Ascending aorta (tissue), 2 donors: ENCODE measurements at regions not wholly inside any gene's neighbourhood (a gene's known extent, or its start where the extent isn't known, plus 50 kb on each side); places are given as distances from the start of the nearest gene placed in this dataset.

Source experiments
- DNase-seq, 2 donors: peaks; one replicate each; pipeline ENCODE4 v3.0.0-alpha.2; 2019; ENCODE audit warnings: low spot score in 2 of 2
- H3K27ac ChIP-seq, 2 donors: fragments of 200-600 bp; sonication (generic); one replicate each; pipeline ENCODE4 v1.5.1; 2016 to 2017; ENCODE audit warnings: mild to moderate bottlenecking in 1 of 2
- H3K27me3 ChIP-seq: fragments of 200-600 bp; sonication (generic); one replicate; pipeline ENCODE4 v1.5.1; 2017
- H3K36me3 ChIP-seq, 2 donors: fragments of 200-600 bp; sonication (generic); one replicate each; pipeline ENCODE4 v1.5.1; 2016
- H3K4me1 ChIP-seq, 2 donors: fragments of 200-600 bp; sonication (generic); one replicate each; pipeline ENCODE4 v1.5.1; 2016 to 2017; ENCODE audit warnings: mild to moderate bottlenecking in 1 of 2
- H3K4me3 ChIP-seq, 2 donors: fragments of 200-600 bp; sonication (generic); one replicate each; pipeline ENCODE4 v1.5.1; 2016 to 2017; ENCODE audit warnings: mild to moderate bottlenecking in 1 of 2
- H3K9me3 ChIP-seq, 2 donors: fragments of 200-600 bp; sonication (generic); one replicate each; pipeline ENCODE4 v1.5.1; 2016
- intact Hi-C: fragments of 100-400 bp; cut with DNase I; formaldehyde crosslinking; loops from one replicate; pipeline ENCODE4 v1.15.1; 2023
- TF ChIP-seq, protein P1 (sequence below), 3 experiments: fragments of 200-600 bp in 2 of 3; fragments of 450-650 bp in 1 of 3; sonication (generic) in 2 of 3; IDR thresholded peaks; one replicate each; pipeline ENCODE4 v1.5.1; 2016 to 2019; ENCODE audit warnings: antibody characterized with exemption in 3 of 3, mild to moderate bottlenecking in 1 of 3, moderate library complexity in 1 of 3

- H3K9me3 ChIP-seq: no peaks in the 10 kb centered on the region
- no peak overlapping the region for H3K27ac ChIP-seq
- no peak for DNase-seq
- H3K4me3 ChIP-seq: no peak overlapping the region
- no peaks in the 10 kb centered on the region for H3K27me3 ChIP-seq
- TF ChIP-seq, protein P1, sequence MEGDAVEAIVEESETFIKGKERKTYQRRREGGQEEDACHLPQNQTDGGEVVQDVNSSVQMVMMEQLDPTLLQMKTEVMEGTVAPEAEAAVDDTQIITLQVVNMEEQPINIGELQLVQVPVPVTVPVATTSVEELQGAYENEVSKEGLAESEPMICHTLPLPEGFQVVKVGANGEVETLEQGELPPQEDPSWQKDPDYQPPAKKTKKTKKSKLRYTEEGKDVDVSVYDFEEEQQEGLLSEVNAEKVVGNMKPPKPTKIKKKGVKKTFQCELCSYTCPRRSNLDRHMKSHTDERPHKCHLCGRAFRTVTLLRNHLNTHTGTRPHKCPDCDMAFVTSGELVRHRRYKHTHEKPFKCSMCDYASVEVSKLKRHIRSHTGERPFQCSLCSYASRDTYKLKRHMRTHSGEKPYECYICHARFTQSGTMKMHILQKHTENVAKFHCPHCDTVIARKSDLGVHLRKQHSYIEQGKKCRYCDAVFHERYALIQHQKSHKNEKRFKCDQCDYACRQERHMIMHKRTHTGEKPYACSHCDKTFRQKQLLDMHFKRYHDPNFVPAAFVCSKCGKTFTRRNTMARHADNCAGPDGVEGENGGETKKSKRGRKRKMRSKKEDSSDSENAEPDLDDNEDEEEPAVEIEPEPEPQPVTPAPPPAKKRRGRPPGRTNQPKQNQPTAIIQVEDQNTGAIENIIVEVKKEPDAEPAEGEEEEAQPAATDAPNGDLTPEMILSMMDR (IDR thresholded peaks at IDR 0.05): no peak
- H3K4me1 ChIP-seq: no peaks in the 10 kb centered on the region
- intact Hi-C loops: no loop called here
- H3K36me3 ChIP-seq: no peaks in the 10 kb centered on the region
Measured at GRCh38 chr13:40206241-40207000, 460.0 kb downstream of the FOXO1 start.

DNA sequence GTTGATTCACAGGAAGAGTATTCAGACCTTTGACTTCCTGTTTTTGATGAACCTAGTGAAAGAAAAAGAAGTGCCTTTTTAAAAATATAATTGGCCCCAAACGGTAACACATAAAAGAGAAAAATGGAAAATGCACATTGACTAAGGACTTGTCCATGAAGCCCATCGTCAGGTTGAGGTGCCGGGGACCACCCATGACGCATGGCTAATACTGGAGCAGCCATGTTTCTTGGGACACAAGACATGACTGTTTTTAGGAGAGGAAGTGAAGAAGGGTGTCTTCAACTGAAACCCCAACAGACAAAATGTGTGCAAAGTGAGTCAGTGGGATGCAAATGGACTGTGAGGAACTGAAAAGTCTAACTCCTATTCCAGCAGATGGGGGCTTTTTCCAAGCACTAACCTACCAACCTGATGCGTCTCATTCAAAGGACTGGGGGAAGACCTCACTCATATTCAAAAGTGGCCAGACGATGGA lies 459.4 kb downstream of the FOXO1 start:
- TF ChIP-seq, protein P1 (IDR thresholded peaks at IDR 0.05): no peak
- intact Hi-C loops: no loop called here
- Histone ChIP-seq H3K4me1 (no peaks in the 10 kb centered on the region), H3K9me3 (no peaks in the 10 kb centered on the region), H3K4me3 (no peak overlapping the region), H3K27me3 (no peaks in the 10 kb centered on the region), H3K27ac (no peak overlapping the region), H3K36me3 (no peaks in the 10 kb centered on the region)
- DNase-seq: no peak

DNA sequence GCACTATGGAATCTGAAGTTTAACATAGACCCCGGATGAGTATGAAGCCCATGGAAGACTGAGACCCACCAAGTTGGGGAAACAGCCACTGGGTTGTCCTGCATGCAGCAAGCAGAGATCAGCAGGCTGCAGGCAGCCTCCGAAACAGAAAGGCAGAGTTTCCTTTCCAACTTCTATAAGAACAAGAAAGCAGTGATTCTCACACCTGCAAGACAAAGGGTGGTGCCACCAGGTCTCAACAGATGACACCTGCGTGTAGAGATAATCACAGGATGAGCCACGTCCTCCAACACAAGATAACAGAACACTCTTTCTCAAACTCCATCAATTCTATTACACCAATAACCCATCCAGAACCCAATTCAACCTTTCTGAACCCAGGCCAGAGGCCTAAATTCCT lies 457.9 kb downstream of the FOXO1 start:
- Histone ChIP-seq H3K4me3 (no peak overlapping the region), H3K27me3 (no peaks in the 10 kb centered on the region), H3K9me3 (no peaks in the 10 kb centered on the region), H3K36me3 (no peaks in the 10 kb centered on the region), H3K4me1 (no peaks in the 10 kb centered on the region), H3K27ac (no peak overlapping the region)
- no peak for DNase-seq
- intact Hi-C loops: no loop called here
- TF ChIP-seq, protein P1 (IDR thresholded peaks at IDR 0.05): no peak

- Histone ChIP-seq H3K27me3 (no peaks in the 10 kb centered on the region), H3K9me3 (no peaks in the 10 kb centered on the region), H3K36me3 (no peaks in the 10 kb centered on the region), H3K27ac (no peak overlapping the region), H3K4me3 (no peak overlapping the region), H3K4me1 (no peaks in the 10 kb centered on the region)
- TF ChIP-seq, protein P1 (IDR thresholded peaks at IDR 0.05): no peak
- DNase-seq: no peak
- intact Hi-C loops: no loop called here
Measured at GRCh38 chr13:40210865-40211585, 455.4 kb downstream of the FOXO1 start.

DNA sequence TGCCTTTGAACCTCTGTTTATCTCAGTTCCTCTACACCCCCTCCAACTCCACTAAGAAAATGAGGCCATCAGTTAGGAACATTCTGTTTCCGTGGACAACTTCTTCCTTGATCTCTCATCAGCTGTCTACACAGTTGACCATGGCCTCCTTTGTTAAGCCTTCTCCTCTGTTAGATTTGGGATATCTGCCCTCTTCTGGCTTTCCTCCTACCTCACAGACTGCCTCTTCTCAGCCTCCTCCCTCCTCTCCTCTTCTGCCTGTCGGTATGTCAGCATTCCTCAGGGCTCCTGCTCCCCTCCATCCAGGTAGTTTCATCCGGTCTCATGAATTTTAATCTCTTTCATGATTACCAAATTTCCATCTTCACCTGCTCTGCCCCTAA lies 454.9 kb downstream of the FOXO1 start:
- Histone ChIP-seq H3K36me3 (no peaks in the 10 kb centered on the region), H3K27me3 (no peaks in the 10 kb centered on the region), H3K4me3 (no peak overlapping the region), H3K27ac (no peak overlapping the region), H3K9me3 (no peaks in the 10 kb centered on the region), H3K4me1 (no peaks in the 10 kb centered on the region)
- DNase-seq: no peak
- intact Hi-C loops: no loop called here
- TF ChIP-seq, protein P1 (IDR thresholded peaks at IDR 0.05): no peak
